ENCODE measurements at regions not wholly inside any gene's neighbourhood (a gene's known extent, or its start where the extent isn't known, plus 50 kb on each side); places are given as distances from the start of the nearest gene placed in this dataset.
"Not testable (repeated sequence)": the region's sequence is repeated elsewhere in the genome, so short reads cannot be mapped to it uniquely, and the experiment has no call there.

GRCh38 chr20:26373066-26373465 is 676.4 kb upstream of the ZNF337 start:
- not testable (repeated sequence) for DNase-seq (ENCODE audit: low read depth, low spot score)

- no peak for DNase-seq (ENCODE audit: low read depth, low spot score)
These were observed 657.9 kb upstream of the ZNF337 start for GRCh38 chr20:26354511-26354910.

DNA sequence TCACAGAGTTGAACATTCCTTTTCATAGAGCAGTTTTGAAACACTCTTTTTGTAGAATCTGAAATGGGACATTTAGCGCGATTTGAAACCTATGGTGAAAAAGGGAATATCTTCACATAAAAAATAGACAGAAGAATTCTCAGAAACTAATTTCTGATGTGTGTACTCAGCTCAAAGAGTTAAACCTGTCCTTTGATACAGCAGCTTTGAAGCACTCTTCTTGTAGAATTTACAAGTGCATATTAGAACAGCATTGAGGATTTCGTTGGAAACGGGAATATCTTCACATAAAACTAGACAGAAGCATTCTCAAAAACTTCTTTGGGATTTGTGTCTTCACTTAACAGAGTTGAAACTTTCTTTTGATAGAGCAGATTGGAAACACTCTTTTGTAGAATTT is 650.7 kb upstream of the ZNF337 start:
- DNase-seq (ENCODE audit: low read depth, low spot score), result no peak

GRCh38 chr20:26340460-26341065 is 643.9 kb upstream of the ZNF337 start:
- not testable (repeated sequence) for DNase-seq (ENCODE audit: low read depth, low spot score)

DNA sequence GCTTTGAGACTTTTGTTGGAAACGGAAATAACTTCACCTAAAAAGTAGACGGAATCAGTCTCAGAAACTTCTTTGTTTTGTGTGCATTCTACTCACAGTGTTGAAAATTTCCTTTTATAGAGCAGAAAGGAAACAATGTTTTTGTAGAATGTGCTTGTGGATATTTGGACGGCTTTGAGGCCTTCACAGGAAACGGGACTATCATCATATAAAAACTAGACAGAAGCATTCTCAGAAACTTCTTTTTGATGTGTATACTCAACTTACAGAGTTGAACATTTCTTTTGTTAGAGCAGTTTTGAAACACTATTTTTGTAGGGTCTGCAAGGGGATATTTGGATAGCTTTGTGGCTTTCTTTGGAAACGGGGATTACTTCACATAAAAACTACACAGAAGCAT is 627.5 kb upstream of the ZNF337 start:
- DNase-seq (ENCODE audit: low read depth, low spot score), result no peak

DNA sequence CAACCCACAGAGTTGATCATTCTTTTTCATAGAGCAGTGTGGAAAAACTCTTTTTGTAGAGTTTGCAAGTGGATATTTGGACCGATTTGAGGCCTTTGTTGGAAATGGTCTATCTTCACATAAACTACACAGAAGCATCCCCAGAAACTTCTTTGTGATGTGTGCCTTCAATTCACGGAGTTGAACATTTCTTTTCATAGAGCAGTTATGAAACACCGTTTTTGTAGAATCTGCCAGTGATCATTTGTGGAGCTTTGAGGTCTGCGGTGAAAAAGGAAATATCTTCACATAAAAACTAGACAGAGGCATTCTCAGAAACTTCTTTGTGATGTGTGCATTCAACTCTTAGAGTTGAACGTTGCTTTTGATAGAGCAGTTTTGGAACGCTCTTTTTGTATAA is 618.4 kb upstream of the ZNF337 start:
- no peak for DNase-seq (ENCODE audit: low read depth, low spot score)

- DNase-seq (ENCODE audit: low read depth, low spot score), result not testable (repeated sequence)
These were observed 613.1 kb upstream of the ZNF337 start for GRCh38 chr20:26309720-26310119.

- DNase-seq (ENCODE audit: low read depth, low spot score), result no peak
These were observed 612.3 kb upstream of the ZNF337 start for GRCh38 chr20:26308961-26309360.

DNA sequence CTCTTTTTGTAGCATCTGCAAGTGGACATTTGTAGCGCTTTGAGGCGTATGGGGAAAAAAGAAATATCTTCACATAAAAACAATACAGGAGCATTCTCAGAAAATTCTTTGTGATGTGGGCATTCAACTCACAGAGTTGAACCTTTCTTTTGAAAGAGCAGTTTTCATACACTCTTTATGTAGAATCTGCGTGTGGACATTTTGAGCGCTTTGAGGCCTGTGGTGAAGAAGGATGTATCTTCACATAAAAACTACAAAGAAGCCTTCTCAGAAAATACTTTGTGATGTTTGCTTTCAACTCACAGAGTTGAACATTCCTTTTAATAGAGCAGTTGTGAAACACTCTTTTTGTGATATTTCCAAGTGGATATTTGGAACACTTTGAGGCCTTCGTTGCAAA is 598.4 kb upstream of the ZNF337 start:
- DNase-seq (ENCODE audit: low read depth, low spot score), result no peak

GRCh38 chr20:26288379-26289061 is 591.9 kb upstream of the ZNF337 start:
- DNase-seq (ENCODE audit: low read depth, low spot score), result not testable (repeated sequence)

- no peak for DNase-seq (ENCODE audit: low read depth, low spot score)
These were observed 582.6 kb upstream of the ZNF337 start for GRCh38 chr20:26279238-26279637.

DNA sequence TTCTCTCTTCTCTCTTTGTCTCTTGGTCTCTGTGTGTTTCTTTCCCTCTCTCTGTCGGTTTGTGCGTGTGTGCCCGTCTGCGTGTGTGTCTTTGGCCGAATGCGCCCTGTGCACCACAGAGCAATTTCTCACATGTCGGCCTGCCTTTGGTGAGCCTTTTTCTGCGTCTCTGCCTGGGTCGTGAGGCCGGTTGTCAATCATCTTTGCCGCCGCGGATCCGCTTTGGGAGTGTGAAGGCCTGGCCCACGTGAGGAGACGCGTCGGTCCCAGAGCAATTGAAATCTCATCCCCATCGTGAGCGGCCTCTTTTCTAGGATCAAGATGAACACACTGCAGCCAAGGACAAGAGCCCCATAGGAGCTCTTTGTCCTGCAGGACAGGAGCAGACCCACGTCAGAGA is 580.7 kb upstream of the ZNF337 start:
- DNase-seq (ENCODE audit: low read depth, low spot score), result no peak

GRCh38 chr20:26276554-26277210 is 580.0 kb upstream of the ZNF337 start:
- peak; percentile 17 for DNase-seq (ENCODE audit: low read depth, low spot score)

GRCh38 chr20:26268762-26269161 is 572.1 kb upstream of the ZNF337 start:
- DNase-seq (ENCODE audit: low read depth, low spot score), result not testable (repeated sequence)

- not testable (repeated sequence) for DNase-seq (ENCODE audit: low read depth, low spot score)
These were observed 564.3 kb upstream of the ZNF337 start for GRCh38 chr20:26260925-26261324.

GRCh38 chr20:26252311-26252975 is 555.8 kb upstream of the ZNF337 start:
- not testable (repeated sequence) for DNase-seq (ENCODE audit: low read depth, low spot score)

GRCh38 chr20:26251376-26251775 is 554.7 kb upstream of the ZNF337 start:
- DNase-seq (ENCODE audit: low read depth, low spot score), result not testable (repeated sequence)

DNA sequence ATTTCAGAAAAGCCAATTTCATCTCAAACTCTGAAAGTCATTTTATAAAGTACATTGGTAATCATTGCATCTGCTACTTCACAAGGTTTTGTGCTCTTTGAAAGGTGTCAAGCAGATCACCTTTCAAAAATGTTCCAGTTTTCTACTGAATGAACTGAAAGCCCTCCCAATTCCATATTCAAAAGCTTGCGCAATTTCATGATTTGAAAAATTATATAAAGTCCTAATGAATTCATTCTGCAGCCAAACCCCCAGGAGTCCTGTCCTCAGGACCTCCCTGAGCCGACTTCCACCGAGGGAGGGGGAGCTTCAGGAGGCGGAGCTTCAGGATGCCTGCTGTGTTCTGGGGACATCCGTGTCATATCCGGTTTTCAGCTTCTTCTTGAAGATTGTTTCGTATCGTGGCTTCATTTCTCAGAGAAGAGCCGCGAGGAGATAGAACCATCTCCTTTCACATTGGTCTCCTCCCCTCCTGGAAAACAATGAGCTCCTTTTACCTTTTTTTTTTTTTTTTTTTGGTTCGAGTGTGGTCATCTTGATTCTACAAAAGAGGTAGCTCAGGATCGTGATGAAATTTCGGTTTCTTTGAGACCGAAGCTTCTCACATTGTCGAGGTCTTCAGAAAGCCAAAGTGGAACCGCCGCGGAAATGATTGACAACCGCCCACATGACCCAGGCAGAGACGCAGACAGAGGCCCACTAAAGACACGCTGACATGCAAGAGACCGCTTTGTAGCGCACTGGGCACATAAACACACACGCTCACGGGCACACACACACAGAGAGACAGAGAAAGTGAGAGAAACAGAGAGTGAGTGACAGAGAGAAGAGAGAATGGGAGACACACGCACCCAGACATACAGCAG is 553.8 kb upstream of the ZNF337 start:
- DNase-seq (ENCODE audit: low read depth, low spot score), result not testable (repeated sequence)

GRCh38 chr20:26243731-26244130 is 547.1 kb upstream of the ZNF337 start:
- DNase-seq (ENCODE audit: low read depth, low spot score), result no peak

GRCh38 chr20:26220609-26221008 is 524.0 kb upstream of the ZNF337 start:
- DNase-seq (ENCODE audit: low read depth, low spot score), result not testable (repeated sequence)

DNA sequence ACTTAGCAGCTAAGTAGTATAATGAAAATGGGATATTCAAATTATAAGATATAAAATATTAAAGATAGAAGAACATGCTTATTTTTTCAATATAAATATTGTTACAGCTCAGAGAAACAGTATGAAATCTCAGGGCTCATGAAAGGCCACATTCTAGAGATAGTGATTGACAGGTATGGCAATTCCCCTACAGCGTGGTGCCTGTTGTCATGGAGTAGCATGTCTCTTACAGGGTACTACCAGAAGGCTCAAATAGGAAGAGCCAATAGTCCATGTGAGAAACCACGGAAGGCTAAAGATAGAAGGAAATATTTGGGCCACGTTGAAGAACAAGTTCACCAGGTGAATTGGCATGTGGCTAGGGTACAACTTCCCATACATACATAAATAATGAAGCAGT is 522.9 kb upstream of the ZNF337 start:
- DNase-seq (ENCODE audit: low read depth, low spot score), result not testable (repeated sequence)
